ENCODE measurements at regions not wholly inside any gene's neighbourhood (a gene's known extent, or its start where the extent isn't known, plus 50 kb on each side); places are given as distances from the start of the nearest gene placed in this dataset.
"Not testable (repeated sequence)": the region's sequence is repeated elsewhere in the genome, so short reads cannot be mapped to it uniquely, and the experiment has no call there.

- no peak for TF ChIP-seq CTCF (IDR thresholded peaks at IDR 0.05; ENCODE audit: insufficient read depth, low read depth, low read length)
- ChIA-PET CTCF (interaction anchor here (1.0 to 1.5 kb wide), 2 partner anchors 14 to 17 kb away, joined by 3 to 4 read pairs; no protein-coding TSS in a partner anchor), POLR2A (no interaction called here)
- no peaks in the 10 kb centered on the region for H3K36me3 ChIP-seq (ENCODE audit: control insufficient read depth, insufficient read depth, low read length)
- DNase-seq (ENCODE audit: low read depth), result no peak
- no peak overlapping the region for H3K4me3 ChIP-seq (ENCODE audit: low read depth, low read length)
- peaks cover 12% of the 10 kb centered on the region for H3K27me3 ChIP-seq (ENCODE audit: control insufficient read depth, insufficient read depth, low read length)
Measured at GRCh38 chr17:65311261-65311660, 174.1 kb downstream of the RGS9 start.

- DNase-seq (ENCODE audit: low read depth), result no peak
- POLR2A ChIA-PET, result no interaction called here
- H3K27me3 ChIP-seq (ENCODE audit: control insufficient read depth, insufficient read depth, low read length), result peaks cover 20% of the 10 kb centered on the region
- CTCF ChIA-PET, result interaction anchor here (1.6 kb wide), 1 partner anchor 14 kb away, joined by 6 read pairs; no protein-coding TSS in a partner anchor
- no peak for TF ChIP-seq CTCF (IDR thresholded peaks at IDR 0.05; ENCODE audit: insufficient read depth, low read depth, low read length)
- no peaks in the 10 kb centered on the region for H3K36me3 ChIP-seq (ENCODE audit: control insufficient read depth, insufficient read depth, low read length)
- no peak overlapping the region for H3K4me3 ChIP-seq (ENCODE audit: low read depth, low read length)
Measured at GRCh38 chr17:65307961-65308316, 170.8 kb downstream of the RGS9 start.

- peaks cover 20% of the 10 kb centered on the region for H3K27me3 ChIP-seq (ENCODE audit: control insufficient read depth, insufficient read depth, low read length)
- POLR2A ChIA-PET, result no interaction called here
- TF ChIP-seq CTCF (IDR thresholded peaks at IDR 0.05; ENCODE audit: insufficient read depth, low read depth, low read length), result no peak
- no peak overlapping the region for H3K4me3 ChIP-seq (ENCODE audit: low read depth, low read length)
- H3K36me3 ChIP-seq (ENCODE audit: control insufficient read depth, insufficient read depth, low read length), result no peaks in the 10 kb centered on the region
- DNase-seq (ENCODE audit: low read depth), result no peak
- CTCF ChIA-PET, result no interaction called here
Measured at GRCh38 chr17:65307081-65307960, 170.2 kb downstream of the RGS9 start.

- Histone ChIP-seq H3K4me3 (ENCODE audit: low read depth, low read length) (no peak overlapping the region), H3K27me3 (ENCODE audit: control insufficient read depth, insufficient read depth, low read length) (peaks cover 15% of the 10 kb centered on the region), H3K36me3 (ENCODE audit: control insufficient read depth, insufficient read depth, low read length) (no peaks in the 10 kb centered on the region)
- no peak for DNase-seq (ENCODE audit: low read depth)
- TF ChIP-seq CTCF (IDR thresholded peaks at IDR 0.05; ENCODE audit: insufficient read depth, low read depth, low read length), result no peak
- POLR2A ChIA-PET, result no interaction called here
- CTCF ChIA-PET, result no interaction called here
Measured at GRCh38 chr17:65305778-65306177, 168.6 kb downstream of the RGS9 start.

- ChIA-PET CTCF (no interaction called here), POLR2A (no interaction called here)
- H3K4me3 ChIP-seq (ENCODE audit: low read depth, low read length), result no peak overlapping the region
- no peaks in the 10 kb centered on the region for H3K36me3 ChIP-seq (ENCODE audit: control insufficient read depth, insufficient read depth, low read length)
- no peak for DNase-seq (ENCODE audit: low read depth)
- no peak for TF ChIP-seq CTCF (IDR thresholded peaks at IDR 0.05; ENCODE audit: insufficient read depth, low read depth, low read length)
- H3K27me3 ChIP-seq (ENCODE audit: control insufficient read depth, insufficient read depth, low read length), result peaks cover 15% of the 10 kb centered on the region
Measured at GRCh38 chr17:65305116-65305515, 167.9 kb downstream of the RGS9 start.

GRCh38 chr17:65301882-65302281 lies 164.7 kb downstream of the RGS9 start:
- DNase-seq (ENCODE audit: low read depth); H3K36me3 ChIP-seq (ENCODE audit: control insufficient read depth, insufficient read depth, low read length); POLR2A ChIA-PET; H3K4me3 ChIP-seq (ENCODE audit: low read depth, low read length): not testable (repeated sequence)
- peaks cover 17% of the 10 kb centered on the region for H3K27me3 ChIP-seq (ENCODE audit: control insufficient read depth, insufficient read depth, low read length)
- CTCF ChIA-PET, result interaction anchor here (0.7 to 1.7 kb wide), 2 partner anchors 11 to 15 kb away, joined by 4 to 6 read pairs; no protein-coding TSS in a partner anchor
